DND-41 (cell line): ENCODE measurements at regions not wholly inside any gene's neighbourhood (a gene's known extent, or its start where the extent isn't known, plus 50 kb on each side); places are given as distances from the start of the nearest gene placed in this dataset.

ENCODE experiments used
- ATAC-seq: fragments of 200-7000 bp; cut with Tn5 transposase; 3 replicates; pipeline ENCODE4 v1.9.1; 2021; ENCODE audit warnings: low read depth; ENCODE audit not compliant: insufficient read depth
- DNase-seq: peaks from one replicate; pipeline ENCODE4 v3.0.0-alpha.2; 2020
- H2AFZ ChIP-seq: 2 replicates; pipeline ENCODE4 v1.6.0; 2012; ENCODE audit warnings: low read depth, low read length
- H3K27ac ChIP-seq: 2 replicates; pipeline ENCODE4 v1.5.1; 2012; ENCODE audit warnings: low read length, inconsistent platforms
- H3K27me3 ChIP-seq: fragments of 200-600 bp; sonication (generic); 2 replicates; pipeline ENCODE4 v1.6.0; 2012; ENCODE audit warnings: low read length, mild to moderate bottlenecking, inconsistent platforms; ENCODE audit not compliant: insufficient read depth, poor library complexity
- H3K36me3 ChIP-seq: 2 replicates; pipeline ENCODE4 v1.5.1; 2012; ENCODE audit warnings: low read length, inconsistent platforms; ENCODE audit not compliant: insufficient read depth
- H3K4me1 ChIP-seq: 2 replicates; pipeline ENCODE4 v1.5.1; 2012; ENCODE audit warnings: mild to moderate bottlenecking, low read length; ENCODE audit not compliant: insufficient read depth
- H3K4me2 ChIP-seq: 2 replicates; pipeline ENCODE4 v1.6.0; 2012; ENCODE audit warnings: mild to moderate bottlenecking, moderate library complexity, low read length, inconsistent platforms; ENCODE audit not compliant: insufficient read depth
- H3K4me3 ChIP-seq, 2 experiments: fragments of 200-600 bp in 1 of 2; shearing (Covaris generic) in 1 of 2; 2 replicates each; pipeline ENCODE4 v1.5.1; 2012 to 2016; ENCODE audit warnings: inconsistent platforms in 2 of 2, low read length in 2 of 2, mild to moderate bottlenecking in 2 of 2, low read depth in 1 of 2, moderate library complexity in 1 of 2
- H3K79me2 ChIP-seq: 2 replicates; pipeline ENCODE4 v1.6.0; 2012; ENCODE audit warnings: low read length, inconsistent platforms; ENCODE audit not compliant: insufficient read depth
- H3K9ac ChIP-seq: 2 replicates; pipeline ENCODE4 v1.6.0; 2012; ENCODE audit warnings: low read depth, mild to moderate bottlenecking, inconsistent platforms, low read length, moderate library complexity
- H3K9me3 ChIP-seq: 2 replicates; pipeline ENCODE4 v1.5.1; 2012; ENCODE audit warnings: low read length, moderate library complexity, mild to moderate bottlenecking, inconsistent platforms; ENCODE audit not compliant: insufficient read depth, severe bottlenecking
- H4K20me1 ChIP-seq: 2 replicates; pipeline ENCODE4 v1.6.0; 2012; ENCODE audit warnings: low read length; ENCODE audit not compliant: insufficient read depth
- EZH2 ChIP-seq: IDR thresholded peaks from 3 replicates; pipeline ENCODE4 v1.6.1; 2012; ENCODE audit warnings: borderline replicate concordance, low read depth, mild to moderate bottlenecking, moderate library complexity, low read length, inconsistent platforms; ENCODE audit not compliant: severe bottlenecking
- TF ChIP-seq, protein P1 (sequence below): IDR thresholded peaks from 2 replicates; pipeline ENCODE4 v1.5.1; 2012; ENCODE audit warnings: borderline replicate concordance, low read length, moderate library complexity, mild to moderate bottlenecking; ENCODE audit not compliant: poor library complexity, severe bottlenecking; ENCODE audit errors: extremely low read depth

- DNase-seq (no peak), ATAC-seq (no peak)
- Histone ChIP-seq H3K36me3 (no peaks in the 10 kb centered on the region), H3K4me2 (no peak overlapping the region), H3K27ac (no peak overlapping the region), H4K20me1 (no peaks in the 10 kb centered on the region), H2AFZ (no peak overlapping the region), H3K4me3 (no peak overlapping the region), H3K9ac (no peak overlapping the region), H3K27me3 (no peaks in the 10 kb centered on the region), H3K4me1 (peaks cover 4% of the 10 kb centered on the region; the same call in 1 of the 2 replicates), H3K9me3 (peaks cover 2% of the 10 kb centered on the region), H3K79me2 (no peaks in the 10 kb centered on the region)
- TF ChIP-seq, protein P1, sequence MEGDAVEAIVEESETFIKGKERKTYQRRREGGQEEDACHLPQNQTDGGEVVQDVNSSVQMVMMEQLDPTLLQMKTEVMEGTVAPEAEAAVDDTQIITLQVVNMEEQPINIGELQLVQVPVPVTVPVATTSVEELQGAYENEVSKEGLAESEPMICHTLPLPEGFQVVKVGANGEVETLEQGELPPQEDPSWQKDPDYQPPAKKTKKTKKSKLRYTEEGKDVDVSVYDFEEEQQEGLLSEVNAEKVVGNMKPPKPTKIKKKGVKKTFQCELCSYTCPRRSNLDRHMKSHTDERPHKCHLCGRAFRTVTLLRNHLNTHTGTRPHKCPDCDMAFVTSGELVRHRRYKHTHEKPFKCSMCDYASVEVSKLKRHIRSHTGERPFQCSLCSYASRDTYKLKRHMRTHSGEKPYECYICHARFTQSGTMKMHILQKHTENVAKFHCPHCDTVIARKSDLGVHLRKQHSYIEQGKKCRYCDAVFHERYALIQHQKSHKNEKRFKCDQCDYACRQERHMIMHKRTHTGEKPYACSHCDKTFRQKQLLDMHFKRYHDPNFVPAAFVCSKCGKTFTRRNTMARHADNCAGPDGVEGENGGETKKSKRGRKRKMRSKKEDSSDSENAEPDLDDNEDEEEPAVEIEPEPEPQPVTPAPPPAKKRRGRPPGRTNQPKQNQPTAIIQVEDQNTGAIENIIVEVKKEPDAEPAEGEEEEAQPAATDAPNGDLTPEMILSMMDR, result no peak
- TF ChIP-seq EZH2, result no peak
These were observed 85.9 kb upstream of the MOCS1 start for GRCh38 chr6:40020166-40020565.

- Histone ChIP-seq H3K9me3 (peaks cover 2% of the 10 kb centered on the region), H3K27ac (no peak overlapping the region), H3K4me1 (peaks cover 4% of the 10 kb centered on the region; the same call in 1 of the 2 replicates), H3K9ac (no peak overlapping the region), H4K20me1 (no peaks in the 10 kb centered on the region), H3K36me3 (no peaks in the 10 kb centered on the region), H3K27me3 (no peaks in the 10 kb centered on the region), H3K79me2 (no peaks in the 10 kb centered on the region), H3K4me2 (no peak overlapping the region), H2AFZ (no peak overlapping the region), H3K4me3 (no peak overlapping the region)
- ATAC-seq, result no peak
- no peak for DNase-seq
- TF ChIP-seq, protein P1, result no peak
- no peak for TF ChIP-seq EZH2
These were observed 81.3 kb upstream of the MOCS1 start for GRCh38 chr6:40015530-40015929.

DNA sequence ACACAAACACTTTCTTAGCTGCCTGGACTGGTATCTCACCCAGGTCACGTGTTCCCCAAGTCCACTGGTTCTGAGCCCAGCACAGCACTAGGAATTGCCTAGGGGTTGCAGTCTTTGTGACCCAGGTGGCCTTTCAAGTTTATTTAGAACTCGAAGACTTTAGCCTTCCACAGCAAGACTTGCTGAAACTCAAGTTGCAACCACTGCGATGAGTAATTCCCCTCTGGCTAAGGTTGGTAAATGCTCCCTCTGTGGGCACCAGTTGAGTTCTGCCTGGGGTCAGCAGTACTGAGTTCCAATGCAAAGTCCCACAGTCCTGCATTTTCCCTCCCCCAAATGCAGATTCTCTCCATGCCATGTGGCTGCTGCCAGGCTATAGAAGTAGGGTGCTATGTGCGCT lies 77.6 kb upstream of the MOCS1 start:
- Histone ChIP-seq H3K4me2 (no peak overlapping the region), H2AFZ (no peak overlapping the region), H3K9ac (no peak overlapping the region), H3K4me3 (no peak overlapping the region), H3K79me2 (no peaks in the 10 kb centered on the region), H3K9me3 (peaks cover 2% of the 10 kb centered on the region), H3K36me3 (no peaks in the 10 kb centered on the region), H4K20me1 (no peaks in the 10 kb centered on the region), H3K4me1 (no peaks in the 10 kb centered on the region), H3K27me3 (no peaks in the 10 kb centered on the region), H3K27ac (no peak overlapping the region)
- TF ChIP-seq, protein P1, result no peak
- no peak for TF ChIP-seq EZH2
- DNase-seq (no peak), ATAC-seq (no peak)

- Histone ChIP-seq H4K20me1 (no peaks in the 10 kb centered on the region), H3K27ac (no peak overlapping the region), H3K4me1 (no peaks in the 10 kb centered on the region), H3K9ac (no peak overlapping the region), H3K36me3 (no peaks in the 10 kb centered on the region), H3K27me3 (peaks cover 5% of the 10 kb centered on the region), H3K4me3 (no peak overlapping the region), H3K9me3 (peaks cover 16% of the 10 kb centered on the region), H3K79me2 (no peaks in the 10 kb centered on the region), H3K4me2 (no peak overlapping the region), H2AFZ (no peak overlapping the region)
- TF ChIP-seq EZH2, result no peak
- TF ChIP-seq, protein P1, result no peak
- no peak for ATAC-seq
- no peak for DNase-seq
These were observed 66.8 kb upstream of the MOCS1 start for GRCh38 chr6:40000964-40001515.
